Mononuclear cell (primary cell): ENCODE measurements at regions not wholly inside any gene's neighbourhood (a gene's known extent, or its start where the extent isn't known, plus 50 kb on each side); places are given as distances from the start of the nearest gene placed in this dataset.

Experiments used
- H3K27me3 ChIP-seq: 2 replicates; pipeline ENCODE4 v1.6.0; 2011; ENCODE audit warnings: low read length, control low read depth; ENCODE audit not compliant: insufficient read depth
- H3K4me1 ChIP-seq: 2 replicates; pipeline ENCODE4 v1.5.1; 2011; ENCODE audit warnings: mild to moderate bottlenecking, low read length, control low read depth; ENCODE audit not compliant: insufficient read depth
- H3K4me3 ChIP-seq: 2 replicates; pipeline ENCODE4 v1.5.1; 2011; ENCODE audit warnings: mild to moderate bottlenecking, low read length, moderate library complexity
- H3K9me3 ChIP-seq: 2 replicates; pipeline ENCODE4 v1.5.1; 2011; ENCODE audit warnings: low read depth, mild to moderate bottlenecking, control low read depth, low read length

GRCh38 chr6:163889904-163890514 lies 475.5 kb downstream of the QKI start:
- H3K9me3 ChIP-seq = no peaks in the 10 kb centered on the region
- no peaks in the 10 kb centered on the region for H3K4me1 ChIP-seq

GRCh38 chr6:163888030-163888819 lies 473.7 kb downstream of the QKI start:
- no peak overlapping the region for H3K4me3 ChIP-seq
- H3K27me3 ChIP-seq = no peaks in the 10 kb centered on the region
- H3K4me1 ChIP-seq = no peaks in the 10 kb centered on the region
- no peaks in the 10 kb centered on the region for H3K9me3 ChIP-seq

More at GRCh38 chr6:163889904-163890514, 475.5 kb downstream of the QKI start:
- Histone ChIP-seq H3K4me3 (no peak overlapping the region), H3K27me3 (no peaks in the 10 kb centered on the region)

DNA sequence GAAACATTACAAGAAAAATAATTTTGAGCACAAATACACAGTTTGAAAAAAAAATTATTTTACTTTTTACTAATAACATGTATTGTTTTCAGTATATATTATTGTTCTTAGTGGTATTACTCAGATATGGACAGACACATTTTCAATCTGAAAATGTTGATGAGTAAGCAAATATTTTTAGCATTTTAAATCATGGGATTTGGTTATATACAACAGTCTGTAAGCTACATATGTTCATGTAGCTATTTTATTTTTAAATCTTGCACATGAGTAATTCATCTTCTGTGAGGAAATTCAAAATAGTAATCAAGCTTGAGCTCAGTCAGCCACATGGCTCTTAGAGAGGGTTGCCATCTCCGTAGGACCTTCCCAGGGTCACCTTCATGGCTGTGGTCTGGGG lies 471.9 kb downstream of the QKI start:
- H3K4me1 ChIP-seq = no peaks in the 10 kb centered on the region
- no peaks in the 10 kb centered on the region for H3K27me3 ChIP-seq

GRCh38 chr6:163883984-163884383 lies 469.5 kb downstream of the QKI start:
- Histone ChIP-seq H3K27me3 (peaks cover 7% of the 10 kb centered on the region), H3K4me1 (no peaks in the 10 kb centered on the region), H3K9me3 (no peaks in the 10 kb centered on the region), H3K4me3 (no peak overlapping the region)

More for the DNA sequence above, 471.9 kb downstream of the QKI start:
- H3K9me3 ChIP-seq = no peaks in the 10 kb centered on the region
- H3K4me3 ChIP-seq = no peak overlapping the region

- H3K9me3 ChIP-seq = no peaks in the 10 kb centered on the region
- peaks cover 7% of the 10 kb centered on the region for H3K27me3 ChIP-seq
- H3K4me1 ChIP-seq = no peaks in the 10 kb centered on the region
- H3K4me3 ChIP-seq = no peak overlapping the region
These were observed 464.2 kb downstream of the QKI start for GRCh38 chr6:163878698-163879097.

- no peak overlapping the region for H3K4me3 ChIP-seq
These were observed 463.5 kb downstream of the QKI start for GRCh38 chr6:163877877-163878639.

GRCh38 chr6:163876391-163876790 lies 461.9 kb downstream of the QKI start:
- Histone ChIP-seq H3K4me3 (no peak overlapping the region), H3K9me3 (no peaks in the 10 kb centered on the region), H3K27me3 (peaks cover 7% of the 10 kb centered on the region), H3K4me1 (no peaks in the 10 kb centered on the region)

More at GRCh38 chr6:163877877-163878639, 463.5 kb downstream of the QKI start:
- no peaks in the 10 kb centered on the region for H3K9me3 ChIP-seq
- no peaks in the 10 kb centered on the region for H3K4me1 ChIP-seq
- H3K27me3 ChIP-seq = peaks cover 7% of the 10 kb centered on the region

DNA sequence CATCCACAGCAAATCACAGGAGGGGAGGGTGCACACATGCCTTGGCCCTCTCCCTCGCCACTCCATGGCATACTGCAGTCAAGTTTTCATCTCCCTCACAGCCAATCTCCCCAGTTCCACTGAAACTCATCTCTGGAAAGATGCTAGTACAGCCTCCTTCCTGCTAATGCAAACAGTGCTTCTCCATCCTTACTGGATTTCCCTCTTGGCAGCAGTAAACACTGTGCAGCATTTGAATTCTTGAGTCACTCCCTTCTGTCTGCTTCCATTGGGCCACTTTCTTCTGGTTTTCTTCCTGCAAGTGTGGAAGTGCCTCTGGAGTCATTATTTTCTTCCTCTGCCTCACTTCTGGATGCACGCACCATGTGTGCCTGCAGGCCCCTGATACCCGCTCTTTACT lies 460.3 kb downstream of the QKI start:
- Histone ChIP-seq H3K4me1 (no peaks in the 10 kb centered on the region), H3K27me3 (peaks cover 4% of the 10 kb centered on the region), H3K4me3 (no peak overlapping the region), H3K9me3 (no peaks in the 10 kb centered on the region)

- H3K9me3 ChIP-seq = no peaks in the 10 kb centered on the region
- H3K4me3 ChIP-seq = no peak overlapping the region
- H3K27me3 ChIP-seq = no peaks in the 10 kb centered on the region
- H3K4me1 ChIP-seq = no peaks in the 10 kb centered on the region
These were observed 457.8 kb downstream of the QKI start for GRCh38 chr6:163872335-163872734.

GRCh38 chr6:163871616-163872015 lies 457.1 kb downstream of the QKI start:
- Histone ChIP-seq H3K9me3 (no peaks in the 10 kb centered on the region), H3K4me3 (no peak overlapping the region), H3K27me3 (no peaks in the 10 kb centered on the region), H3K4me1 (no peaks in the 10 kb centered on the region)

DNA sequence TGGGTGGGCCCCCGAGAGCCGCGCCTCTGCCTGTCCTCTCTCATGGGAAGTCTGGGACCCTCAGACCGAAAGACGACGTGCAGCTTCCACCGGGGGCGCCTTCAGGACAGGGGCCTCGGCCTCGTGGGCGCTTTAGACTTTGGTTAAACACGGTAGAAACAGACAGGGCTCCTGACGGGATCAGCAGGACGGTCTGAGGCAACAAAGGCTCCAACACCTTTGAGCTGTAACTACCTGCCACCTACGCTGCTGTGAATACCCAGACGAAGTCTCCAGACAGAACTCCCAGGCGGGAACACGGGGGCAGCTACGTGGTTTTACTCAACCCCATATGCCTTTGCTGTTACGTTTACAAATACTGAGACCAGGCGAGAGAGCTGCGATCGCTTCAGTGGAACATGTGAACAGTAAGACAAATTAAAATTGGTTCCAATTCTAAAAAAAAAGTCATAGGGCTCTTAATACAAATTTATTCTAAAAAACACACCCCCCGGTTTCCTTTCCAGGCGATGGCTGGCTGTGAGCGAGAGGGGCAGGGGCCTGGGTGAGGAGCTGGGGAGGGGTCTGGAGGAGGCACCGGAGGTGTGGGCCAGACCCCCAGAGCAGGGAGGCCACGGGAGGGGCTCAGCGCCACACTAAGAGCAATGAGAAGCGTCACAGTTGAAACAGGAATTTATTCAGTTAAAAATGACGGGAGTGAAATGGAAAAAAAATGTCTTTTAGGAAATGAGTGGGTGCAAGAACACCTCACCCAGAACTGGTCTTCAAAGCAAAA lies 453.2 kb downstream of the QKI start:
- Histone ChIP-seq H3K4me1 (no peaks in the 10 kb centered on the region), H3K9me3 (no peaks in the 10 kb centered on the region), H3K27me3 (no peaks in the 10 kb centered on the region), H3K4me3 (no peak overlapping the region)

DNA sequence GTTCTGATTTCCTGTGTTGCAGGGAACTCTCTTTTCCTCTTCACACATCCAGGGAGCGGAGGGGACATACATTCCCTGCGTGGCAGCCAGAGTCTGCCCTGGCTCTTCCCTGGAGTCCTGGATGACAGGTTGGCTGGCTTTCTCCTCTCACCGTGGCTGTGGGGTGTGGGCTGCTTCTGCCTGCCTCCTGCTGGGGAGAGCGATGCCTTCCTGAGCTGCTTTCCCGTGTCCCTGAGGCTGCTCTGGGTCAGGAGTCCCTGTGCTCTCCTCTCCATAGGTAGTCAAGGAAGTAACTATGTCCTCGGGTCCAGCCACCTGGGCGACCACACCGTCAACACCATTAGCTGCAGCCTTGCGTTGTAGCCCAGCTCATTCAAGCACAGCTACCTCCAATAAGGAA lies 451.7 kb downstream of the QKI start:
- Histone ChIP-seq H3K4me1 (no peaks in the 10 kb centered on the region), H3K27me3 (no peaks in the 10 kb centered on the region), H3K4me3 (no peak overlapping the region), H3K9me3 (no peaks in the 10 kb centered on the region)

GRCh38 chr6:163863565-163863964 lies 449.0 kb downstream of the QKI start:
- Histone ChIP-seq H3K27me3 (peaks cover 16% of the 10 kb centered on the region), H3K4me1 (no peaks in the 10 kb centered on the region), H3K4me3 (no peak overlapping the region), H3K9me3 (no peaks in the 10 kb centered on the region)

GRCh38 chr6:163862701-163863100 lies 448.2 kb downstream of the QKI start:
- no peaks in the 10 kb centered on the region for H3K4me1 ChIP-seq
- H3K27me3 ChIP-seq = peaks cover 16% of the 10 kb centered on the region
- no peaks in the 10 kb centered on the region for H3K9me3 ChIP-seq
- no peak overlapping the region for H3K4me3 ChIP-seq

DNA sequence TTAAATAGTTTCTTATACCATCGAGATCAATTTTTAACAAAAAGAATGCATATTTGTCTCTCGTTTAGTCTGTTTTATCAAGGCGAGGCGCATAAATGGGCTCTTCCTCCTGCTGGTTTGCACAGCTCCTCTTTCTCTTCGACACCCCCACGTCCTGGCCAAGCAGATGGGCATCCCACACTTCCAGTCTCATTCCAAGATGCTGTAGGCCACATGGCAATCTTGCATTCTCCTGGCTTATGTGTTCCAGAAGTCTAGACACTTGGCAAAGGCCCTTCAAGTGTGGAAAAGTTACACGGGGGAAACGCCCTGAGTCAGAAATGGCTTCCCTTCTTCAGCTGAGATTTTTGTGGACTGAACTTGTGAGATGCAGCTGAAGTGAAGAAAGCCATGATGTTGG lies 447.1 kb downstream of the QKI start:
- Histone ChIP-seq H3K4me3 (no peak overlapping the region), H3K4me1 (no peaks in the 10 kb centered on the region), H3K27me3 (peaks cover 16% of the 10 kb centered on the region), H3K9me3 (no peaks in the 10 kb centered on the region)
